ENCODE measurements at regions not wholly inside any gene's neighbourhood (a gene's known extent, or its start where the extent isn't known, plus 50 kb on each side); places are given as distances from the start of the nearest gene placed in this dataset.
"Not testable (repeated sequence)": the region's sequence is repeated elsewhere in the genome, so short reads cannot be mapped to it uniquely, and the experiment has no call there.

GRCh38 chr4:13765539-13765938 lies 138.0 kb upstream of the BOD1L1 start:
- DNase-seq = no peak

GRCh38 chr4:13766761-13767540 lies 139.4 kb upstream of the BOD1L1 start:
- DNase-seq = no peak

- DNase-seq = no peak
Measured at GRCh38 chr4:13777341-13777740, 149.8 kb upstream of the BOD1L1 start.

- no peak for DNase-seq
Measured at GRCh38 chr4:13778367-13778766, 150.8 kb upstream of the BOD1L1 start.

GRCh38 chr4:13782231-13782630 lies 154.7 kb upstream of the BOD1L1 start:
- no peak for DNase-seq

- no peak for DNase-seq
Measured at GRCh38 chr4:13783800-13784411, 156.4 kb upstream of the BOD1L1 start.

GRCh38 chr4:13793020-13793710 lies 165.6 kb upstream of the BOD1L1 start:
- DNase-seq = no peak

GRCh38 chr4:13794819-13795565 lies 167.5 kb upstream of the BOD1L1 start:
- no peak for DNase-seq

- no peak for DNase-seq
Measured at GRCh38 chr4:13797061-13797460, 169.5 kb upstream of the BOD1L1 start.

GRCh38 chr4:13815231-13815630 lies 187.7 kb upstream of the BOD1L1 start:
- DNase-seq = no peak

GRCh38 chr4:13816472-13816871 lies 188.9 kb upstream of the BOD1L1 start:
- no peak for DNase-seq

GRCh38 chr4:13821522-13821921 lies 194.0 kb upstream of the BOD1L1 start:
- no peak for DNase-seq

- DNase-seq = not testable (repeated sequence)
Measured at GRCh38 chr4:13825822-13826221, 198.3 kb upstream of the BOD1L1 start.

- no peak for DNase-seq
Measured at GRCh38 chr4:13829457-13829856, 201.9 kb upstream of the BOD1L1 start.

GRCh38 chr4:13830449-13830848 lies 202.9 kb upstream of the BOD1L1 start:
- DNase-seq = no peak

- DNase-seq = no peak
Measured at GRCh38 chr4:13833171-13833804, 205.8 kb upstream of the BOD1L1 start.

GRCh38 chr4:13836946-13837912 lies 209.7 kb upstream of the BOD1L1 start:
- no peak for DNase-seq

GRCh38 chr4:13840502-13841190 lies 213.1 kb upstream of the BOD1L1 start:
- no peak for DNase-seq

- DNase-seq = no peak
Measured at GRCh38 chr4:13844740-13845139, 217.2 kb upstream of the BOD1L1 start.

GRCh38 chr4:13849778-13850177 lies 222.3 kb upstream of the BOD1L1 start:
- DNase-seq = no peak
